ENCODE measurements at regions not wholly inside any gene's neighbourhood (a gene's known extent, or its start where the extent isn't known, plus 50 kb on each side); places are given as distances from the start of the nearest gene placed in this dataset.
"Not testable (repeated sequence)": the region's sequence is repeated elsewhere in the genome, so short reads cannot be mapped to it uniquely, and the experiment has no call there.

- Mint-ChIP-seq H3K4me1 (no peaks in the 10 kb centered on the region), H3K9me3 (no peaks in the 10 kb centered on the region), H3K36me3 (ENCODE audit: low read depth) (no peaks in the 10 kb centered on the region), H3K27me3 (peaks cover 3% of the 10 kb centered on the region), H3K4me3 (no peak overlapping the region), H3K27ac (no peak overlapping the region)
- ATAC-seq (no peak), DNase-seq (no peak)
These were observed 96.5 kb upstream of the SLC25A48 start for GRCh38 chr5:135737701-135738563.

GRCh38 chr5:135736952-135737351, 97.5 kb upstream of the SLC25A48 start:
- H3K27ac Mint-ChIP-seq; DNase-seq; H3K9me3 Mint-ChIP-seq; H3K36me3 Mint-ChIP-seq (ENCODE audit: low read depth); H3K4me1 Mint-ChIP-seq; ATAC-seq; H3K27me3 Mint-ChIP-seq; H3K4me3 Mint-ChIP-seq: not testable (repeated sequence)

GRCh38 chr5:135735831-135736230, 98.6 kb upstream of the SLC25A48 start:
- H3K4me3 Mint-ChIP-seq: no peak overlapping the region
- no peak overlapping the region for H3K27ac Mint-ChIP-seq
- H3K9me3 Mint-ChIP-seq: no peaks in the 10 kb centered on the region
- H3K27me3 Mint-ChIP-seq: peaks cover 3% of the 10 kb centered on the region
- no peaks in the 10 kb centered on the region for H3K36me3 Mint-ChIP-seq (ENCODE audit: low read depth)
- ATAC-seq: no peak
- no peaks in the 10 kb centered on the region for H3K4me1 Mint-ChIP-seq
- no peak for DNase-seq

DNA sequence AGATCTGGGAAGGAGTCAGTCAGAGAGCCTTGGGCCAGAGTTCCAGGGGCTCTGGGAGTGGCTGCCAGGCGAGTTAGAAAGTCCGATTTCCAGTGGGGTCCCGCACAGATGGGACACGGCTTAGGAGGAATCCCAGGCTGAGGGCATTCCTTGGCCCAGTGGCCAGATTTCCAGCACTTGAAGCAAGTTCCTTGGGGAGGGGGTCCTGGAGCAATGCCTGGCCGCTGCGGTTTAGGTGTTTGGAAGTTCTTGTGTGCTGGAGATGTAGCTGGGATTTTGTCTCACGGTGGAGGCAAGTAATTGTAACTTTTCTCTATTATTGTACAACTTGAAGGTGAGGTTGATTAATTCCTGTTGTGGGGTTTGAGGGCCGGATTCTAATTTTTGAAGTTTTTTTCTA, 99.5 kb upstream of the SLC25A48 start:
- not testable (repeated sequence) for H3K27me3 Mint-ChIP-seq; H3K4me3 Mint-ChIP-seq; H3K36me3 Mint-ChIP-seq (ENCODE audit: low read depth); H3K9me3 Mint-ChIP-seq; ATAC-seq; H3K27ac Mint-ChIP-seq; H3K4me1 Mint-ChIP-seq; DNase-seq

- not testable (repeated sequence) for H3K9me3 Mint-ChIP-seq; H3K27ac Mint-ChIP-seq; H3K4me3 Mint-ChIP-seq; ATAC-seq; H3K27me3 Mint-ChIP-seq; H3K4me1 Mint-ChIP-seq; DNase-seq; H3K36me3 Mint-ChIP-seq (ENCODE audit: low read depth)
These were observed 103.4 kb upstream of the SLC25A48 start for GRCh38 chr5:135731034-135731433.

- H3K9me3 Mint-ChIP-seq; H3K27ac Mint-ChIP-seq; H3K27me3 Mint-ChIP-seq; H3K4me1 Mint-ChIP-seq; H3K4me3 Mint-ChIP-seq; H3K36me3 Mint-ChIP-seq (ENCODE audit: low read depth); DNase-seq; ATAC-seq: not testable (repeated sequence)
These were observed 104.3 kb upstream of the SLC25A48 start for GRCh38 chr5:135730161-135730560.

DNA sequence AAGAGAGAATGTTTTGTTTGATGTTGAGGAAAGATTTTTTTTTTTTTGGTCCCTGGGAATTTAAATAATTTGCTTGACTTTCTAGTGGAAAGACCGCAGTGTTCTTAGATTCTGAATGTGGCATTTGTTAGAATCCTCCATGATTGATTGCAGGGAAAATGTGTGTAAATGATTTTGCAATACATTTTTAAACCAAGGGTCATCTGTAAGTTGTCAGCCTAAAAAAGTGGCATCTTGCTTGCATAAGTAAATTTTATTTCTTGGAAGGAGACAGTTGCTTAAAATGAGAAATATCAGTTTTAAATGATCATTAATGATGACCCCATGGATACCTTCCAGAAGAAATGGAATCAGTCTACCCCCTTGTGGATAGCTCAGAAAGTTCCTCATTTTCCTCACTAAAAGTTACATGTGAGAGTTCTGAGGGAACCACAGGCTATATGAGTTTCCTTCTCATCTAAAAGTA, 105.1 kb upstream of the SLC25A48 start:
- Mint-ChIP-seq H3K27ac (no peak overlapping the region), H3K4me1 (no peaks in the 10 kb centered on the region), H3K36me3 (ENCODE audit: low read depth) (no peaks in the 10 kb centered on the region), H3K27me3 (peaks cover 2% of the 10 kb centered on the region), H3K4me3 (no peak overlapping the region), H3K9me3 (no peaks in the 10 kb centered on the region)
- no peak for DNase-seq
- ATAC-seq: no peak

GRCh38 chr5:135724617-135725016, 109.8 kb upstream of the SLC25A48 start:
- peaks cover 2% of the 10 kb centered on the region for H3K27me3 Mint-ChIP-seq
- no peaks in the 10 kb centered on the region for H3K4me1 Mint-ChIP-seq
- H3K36me3 Mint-ChIP-seq (ENCODE audit: low read depth): no peaks in the 10 kb centered on the region
- no peak overlapping the region for H3K27ac Mint-ChIP-seq
- DNase-seq (no peak), ATAC-seq (no peak)
- H3K9me3 Mint-ChIP-seq: no peaks in the 10 kb centered on the region
- no peak overlapping the region for H3K4me3 Mint-ChIP-seq

GRCh38 chr5:135723491-135723890, 111.0 kb upstream of the SLC25A48 start:
- no peaks in the 10 kb centered on the region for H3K4me1 Mint-ChIP-seq
- no peaks in the 10 kb centered on the region for H3K36me3 Mint-ChIP-seq (ENCODE audit: low read depth)
- H3K27me3 Mint-ChIP-seq: peaks cover 2% of the 10 kb centered on the region
- H3K9me3 Mint-ChIP-seq: no peaks in the 10 kb centered on the region
- H3K4me3 Mint-ChIP-seq: no peak overlapping the region
- ATAC-seq: no peak
- H3K27ac Mint-ChIP-seq: no peak overlapping the region
- DNase-seq: no peak

DNA sequence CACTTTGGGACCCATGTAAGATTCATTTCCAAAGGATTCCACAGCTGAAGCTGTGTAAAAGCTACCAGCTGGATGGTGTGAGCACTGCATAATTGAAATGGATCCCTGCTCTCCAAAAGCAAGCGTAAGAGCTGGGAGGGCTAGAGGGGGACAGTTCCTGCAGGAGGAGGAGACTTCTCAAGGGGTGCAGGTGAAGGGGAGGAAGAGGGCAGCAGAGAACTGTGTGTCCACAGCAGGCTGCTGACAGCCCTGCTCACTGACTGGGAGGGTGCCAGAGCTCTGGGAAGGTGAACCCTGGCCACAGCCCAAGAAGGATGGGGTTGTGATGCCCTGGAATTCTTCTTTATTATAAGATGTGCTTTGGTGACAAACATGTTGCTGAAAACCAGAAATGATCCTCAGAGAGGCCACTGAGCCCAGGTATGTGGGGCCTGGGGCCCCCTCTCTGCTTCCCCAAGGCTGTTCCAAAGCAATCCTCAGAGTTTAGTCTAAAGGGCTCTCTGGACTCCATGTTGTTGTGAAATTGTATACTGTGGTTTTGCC, 112.8 kb upstream of the SLC25A48 start:
- no peak overlapping the region for H3K27ac Mint-ChIP-seq
- H3K4me1 Mint-ChIP-seq: no peaks in the 10 kb centered on the region
- no peaks in the 10 kb centered on the region for H3K36me3 Mint-ChIP-seq (ENCODE audit: low read depth)
- H3K27me3 Mint-ChIP-seq: no peaks in the 10 kb centered on the region
- DNase-seq (no peak), ATAC-seq (no peak)
- no peak overlapping the region for H3K4me3 Mint-ChIP-seq
- H3K9me3 Mint-ChIP-seq: no peaks in the 10 kb centered on the region

DNA sequence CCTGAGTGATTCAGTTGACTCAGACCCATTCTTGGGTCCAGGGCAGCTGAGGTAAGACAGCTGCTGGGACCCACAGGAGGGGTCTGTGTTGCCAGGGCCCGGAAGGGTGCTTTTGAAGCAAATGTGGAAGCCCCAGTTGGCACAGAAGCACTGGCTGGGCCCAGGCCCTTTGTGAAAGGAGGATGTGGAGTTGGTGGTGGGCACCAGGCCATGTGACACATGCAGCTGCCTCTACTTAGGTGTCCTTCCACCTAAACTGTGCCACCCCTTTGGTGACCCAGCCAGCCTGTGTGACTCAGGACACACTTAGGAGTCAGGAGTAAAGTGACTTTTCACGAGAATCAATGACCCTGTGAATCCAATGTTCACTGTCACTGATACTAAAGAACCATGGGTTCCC, 114.3 kb upstream of the SLC25A48 start:
- Mint-ChIP-seq H3K27ac (no peak overlapping the region), H3K4me3 (no peak overlapping the region), H3K36me3 (ENCODE audit: low read depth) (no peaks in the 10 kb centered on the region), H3K9me3 (no peaks in the 10 kb centered on the region), H3K4me1 (no peaks in the 10 kb centered on the region), H3K27me3 (no peaks in the 10 kb centered on the region)
- ATAC-seq: no peak
- no peak for DNase-seq

DNA sequence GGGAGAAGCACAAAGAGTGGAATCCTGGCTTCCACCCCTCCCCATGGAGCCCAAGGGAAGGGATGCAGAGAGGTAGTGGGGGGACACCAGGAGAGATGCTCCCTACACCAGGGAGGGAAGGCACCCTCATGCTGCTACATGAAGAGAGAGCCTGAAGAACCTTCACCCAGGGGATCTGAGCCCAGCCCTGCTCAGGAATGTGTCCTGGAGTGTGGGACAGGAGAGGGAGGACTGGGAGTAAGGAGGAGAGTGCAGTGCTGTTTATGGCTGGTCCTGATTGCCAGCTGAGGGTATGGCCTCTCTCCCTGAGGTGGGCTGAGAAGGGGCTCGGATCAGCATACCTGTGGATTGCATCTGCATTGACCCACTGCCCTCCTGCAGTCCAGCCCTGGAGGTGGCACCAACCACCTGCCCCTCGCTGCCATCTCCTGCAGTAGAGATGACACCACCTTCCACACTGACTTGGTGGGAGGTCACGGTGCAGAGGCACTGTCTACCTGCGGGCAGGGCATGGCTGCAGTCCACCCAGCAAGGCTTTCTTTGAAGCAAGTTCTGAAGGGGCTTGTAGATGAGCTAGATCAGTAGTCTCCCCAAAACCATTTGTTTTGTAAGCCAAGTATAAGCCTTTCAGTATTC, 114.9 kb upstream of the SLC25A48 start:
- H3K27me3 Mint-ChIP-seq: no peaks in the 10 kb centered on the region
- no peaks in the 10 kb centered on the region for H3K36me3 Mint-ChIP-seq (ENCODE audit: low read depth)
- no peaks in the 10 kb centered on the region for H3K4me1 Mint-ChIP-seq
- DNase-seq: no peak
- no peak overlapping the region for H3K27ac Mint-ChIP-seq
- ATAC-seq: no peak
- H3K9me3 Mint-ChIP-seq: no peaks in the 10 kb centered on the region
- H3K4me3 Mint-ChIP-seq: no peak overlapping the region

DNA sequence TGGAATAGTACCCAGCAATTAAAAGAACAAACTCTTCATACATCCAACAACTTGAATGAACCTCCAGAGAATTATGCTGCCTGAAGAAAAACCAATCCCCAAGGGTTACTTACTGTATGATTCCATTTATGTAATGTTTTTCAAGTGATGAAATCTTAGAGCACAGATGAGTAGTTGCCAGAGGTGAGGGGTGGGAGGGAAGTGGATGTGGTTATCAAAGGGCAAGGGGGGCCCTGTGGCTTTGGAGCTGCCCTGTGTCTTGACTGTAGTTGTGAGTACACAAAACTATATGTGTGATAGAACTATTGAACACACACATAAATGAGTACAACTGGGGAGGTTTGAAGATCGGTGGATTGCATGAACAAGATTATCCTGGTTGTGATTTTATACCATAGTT, 115.8 kb upstream of the SLC25A48 start:
- ATAC-seq (no peak), DNase-seq (no peak)
- H3K9me3 Mint-ChIP-seq: no peaks in the 10 kb centered on the region
- no peaks in the 10 kb centered on the region for H3K4me1 Mint-ChIP-seq
- H3K4me3 Mint-ChIP-seq: no peak overlapping the region
- no peak overlapping the region for H3K27ac Mint-ChIP-seq
- H3K36me3 Mint-ChIP-seq (ENCODE audit: low read depth): no peaks in the 10 kb centered on the region
- no peaks in the 10 kb centered on the region for H3K27me3 Mint-ChIP-seq

DNA sequence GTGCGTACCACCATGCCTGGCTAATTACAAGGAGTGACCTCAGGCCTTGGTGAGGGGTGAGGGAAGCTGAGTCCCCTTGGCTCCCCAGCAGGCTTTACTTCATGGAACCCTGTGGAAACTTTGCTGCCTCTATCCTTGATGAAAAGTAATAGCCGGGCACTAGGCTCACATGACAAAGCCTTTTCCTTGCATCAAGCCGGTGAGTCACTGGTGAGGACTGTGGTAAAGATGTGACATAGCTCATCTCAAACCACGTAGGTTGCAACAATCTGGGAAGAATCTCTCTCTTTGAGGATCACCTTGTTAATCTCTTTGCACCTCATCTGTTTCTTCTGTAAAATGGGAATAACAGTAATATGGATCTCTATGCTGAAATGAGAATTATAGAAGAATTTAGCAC, 116.3 kb upstream of the SLC25A48 start:
- ATAC-seq (no peak), DNase-seq (no peak)
- Mint-ChIP-seq H3K4me3 (no peak overlapping the region), H3K36me3 (ENCODE audit: low read depth) (no peaks in the 10 kb centered on the region), H3K9me3 (no peaks in the 10 kb centered on the region), H3K27me3 (no peaks in the 10 kb centered on the region), H3K27ac (no peak overlapping the region), H3K4me1 (no peaks in the 10 kb centered on the region)

Measured in activated naive CD8-positive, alpha-beta T cell treated with anti-CD3 and anti-CD28 coated beads, Interleukin-2, amount 50 U/mL, for 24 hours (primary cell).